OCI-M1 (cell line): ENCODE measurements at regions not wholly inside any gene's neighbourhood (a gene's known extent, or its start where the extent isn't known, plus 50 kb on each side); places are given as distances from the start of the nearest gene placed in this dataset.
A peak's percentile ranks its signal among the peaks of the same experiment; 100 is the strongest.
"Not testable (repeated sequence)": the region's sequence is repeated elsewhere in the genome, so short reads cannot be mapped to it uniquely, and the experiment has no call there.

Experiments used
- DNase-seq: peaks from one replicate; lab custom pipeline; 2025; lab: John Stamatoyannopoulos, UW

DNA sequence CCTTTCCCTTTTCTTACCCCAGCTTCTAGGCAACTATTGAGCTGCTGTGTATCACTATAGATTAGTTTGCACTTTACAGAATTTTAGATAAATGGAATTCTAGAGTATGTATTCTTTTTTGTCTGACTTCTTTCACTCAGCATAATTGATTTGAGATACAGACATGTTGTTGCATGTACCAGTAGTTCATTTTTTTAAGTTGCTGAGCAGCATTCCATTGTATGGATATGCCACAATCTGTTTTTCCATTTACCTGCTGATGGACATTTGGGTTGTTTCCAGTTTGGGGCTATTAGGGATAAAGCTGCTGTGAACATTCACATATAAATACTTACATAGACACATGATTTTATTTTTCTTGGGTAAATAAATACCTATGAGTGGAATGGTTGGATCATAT is 135.7 kb downstream of the IGF1 start:
- no peak for DNase-seq

DNA sequence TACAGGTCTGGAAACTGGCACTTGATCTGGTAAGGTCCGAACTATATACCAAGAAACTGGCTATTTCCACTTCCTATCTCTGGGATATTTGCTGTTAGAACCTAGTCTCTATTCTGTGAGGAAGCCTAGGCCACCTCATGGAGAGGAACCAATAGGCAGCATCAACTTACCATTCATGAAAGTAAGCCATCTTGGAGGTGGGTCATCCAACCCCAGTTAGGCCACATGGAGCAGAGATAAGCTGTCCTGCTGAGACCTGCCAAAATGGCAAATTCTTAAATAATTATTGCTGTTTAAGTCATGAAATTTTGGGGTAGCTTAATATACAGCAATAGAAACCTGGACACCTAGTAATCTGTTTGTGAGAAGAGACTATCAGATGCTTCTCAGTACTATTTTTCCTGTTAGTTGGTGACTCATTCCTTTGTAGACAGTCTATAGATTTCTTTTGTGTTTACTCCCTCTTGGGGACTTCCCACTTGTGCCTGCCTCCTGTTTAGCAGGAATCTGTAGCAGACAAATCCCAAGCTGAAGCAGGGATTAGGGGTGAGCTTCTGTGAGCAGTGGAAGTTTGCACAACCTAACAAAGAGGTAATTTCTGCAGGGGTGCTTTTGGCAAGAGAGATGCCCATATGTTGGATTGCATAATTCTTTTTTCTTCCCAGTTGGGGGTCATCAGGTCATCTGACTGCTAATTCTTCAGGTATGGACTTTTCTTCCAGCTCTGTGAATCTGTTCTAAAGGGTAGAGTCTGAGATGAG is 136.8 kb downstream of the IGF1 start:
- DNase-seq = peak; percentile 31

DNA sequence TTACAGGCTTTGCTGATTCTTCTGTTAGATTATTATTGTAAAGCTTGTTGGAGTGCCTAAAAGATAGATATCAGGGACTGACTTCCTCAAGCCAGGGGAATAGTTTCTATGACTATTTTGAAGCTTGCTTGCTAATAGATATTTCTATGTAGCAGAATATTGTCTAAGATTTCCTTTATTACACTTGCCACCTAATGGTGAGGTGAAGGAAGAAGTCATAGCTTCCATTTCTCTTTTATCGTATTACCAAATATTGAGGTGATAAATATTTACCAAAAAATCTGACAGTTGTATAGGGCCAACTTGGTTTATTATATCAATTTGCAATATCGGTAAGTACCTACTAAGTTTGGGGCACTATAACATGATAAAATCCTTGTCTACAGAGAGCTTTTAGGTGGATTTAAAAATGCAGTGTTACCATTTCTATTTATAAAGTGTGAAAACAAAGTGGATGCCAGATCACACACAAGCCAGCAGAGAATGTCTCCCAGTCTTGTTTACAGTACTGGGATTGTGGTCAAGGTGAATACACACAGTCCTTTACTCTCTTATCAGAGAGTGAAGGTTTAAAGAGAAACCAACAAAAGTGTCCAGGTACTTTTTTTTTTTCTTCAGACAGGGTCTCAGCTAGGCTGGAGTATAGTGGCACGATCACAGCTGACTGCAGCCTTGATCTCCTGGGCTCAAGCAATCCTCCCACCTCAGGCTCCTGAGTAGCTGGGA is 137.9 kb downstream of the IGF1 start:
- DNase-seq = no peak

DNA sequence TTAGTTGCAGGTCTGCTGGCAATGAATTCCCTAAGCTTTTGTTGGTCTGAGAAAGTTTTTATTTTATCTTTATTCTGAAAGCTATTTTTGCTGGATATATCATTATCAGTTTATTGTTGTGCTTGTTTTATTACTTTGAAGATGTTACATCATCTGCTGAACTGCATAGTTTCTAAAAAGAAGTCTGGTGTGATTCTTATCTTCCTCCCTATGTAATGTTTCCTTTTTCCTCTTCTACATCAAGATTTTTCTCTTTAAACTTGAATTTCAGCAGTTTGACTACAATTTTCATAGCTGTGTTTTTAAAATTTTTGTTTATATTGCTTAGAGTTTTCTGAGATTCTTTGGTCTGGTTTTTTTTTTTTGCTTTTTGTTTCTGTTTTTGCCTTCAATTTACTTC is 137.1 kb upstream of the PMCH start:
- peak; percentile 39 for DNase-seq

DNA sequence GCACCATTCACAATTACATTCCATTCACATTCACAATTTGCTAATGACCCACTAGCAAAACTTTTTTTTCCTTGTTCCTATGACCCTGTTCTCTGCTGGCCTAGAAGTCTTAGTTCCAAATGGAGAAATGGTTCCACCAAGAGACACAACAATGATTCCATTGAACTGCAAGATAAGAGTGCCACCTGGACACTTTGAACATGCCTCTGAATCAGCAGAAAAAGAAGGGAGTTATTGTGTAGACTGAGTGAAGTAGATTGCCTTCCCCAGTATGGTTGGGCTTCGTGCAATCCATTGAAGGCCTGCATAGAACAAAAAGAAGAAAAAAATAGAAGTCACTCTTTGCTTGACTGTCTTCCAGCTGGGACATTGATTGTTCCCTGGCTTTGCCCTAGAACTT is 133.8 kb upstream of the PMCH start:
- no peak for DNase-seq

DNA sequence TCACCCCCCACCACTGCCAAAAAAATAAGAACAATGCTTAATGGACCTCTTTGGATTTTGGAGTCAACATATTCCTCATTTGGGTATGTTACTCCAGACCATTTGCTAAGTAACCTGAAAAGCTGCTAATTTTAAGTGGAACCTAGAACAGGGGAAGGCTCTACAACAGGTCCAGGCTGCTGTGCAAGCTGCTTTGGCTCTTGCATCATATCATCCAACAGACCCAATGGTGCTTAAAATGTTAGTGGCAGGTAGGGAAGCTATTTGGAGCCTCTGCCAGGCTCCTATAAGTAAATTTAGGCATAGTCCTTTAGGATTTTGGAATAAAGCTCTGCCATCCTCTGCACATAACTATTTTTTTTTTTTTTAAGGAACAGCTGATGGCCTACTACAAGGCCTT is 132.2 kb upstream of the PMCH start:
- DNase-seq = peak; percentile 9

DNA sequence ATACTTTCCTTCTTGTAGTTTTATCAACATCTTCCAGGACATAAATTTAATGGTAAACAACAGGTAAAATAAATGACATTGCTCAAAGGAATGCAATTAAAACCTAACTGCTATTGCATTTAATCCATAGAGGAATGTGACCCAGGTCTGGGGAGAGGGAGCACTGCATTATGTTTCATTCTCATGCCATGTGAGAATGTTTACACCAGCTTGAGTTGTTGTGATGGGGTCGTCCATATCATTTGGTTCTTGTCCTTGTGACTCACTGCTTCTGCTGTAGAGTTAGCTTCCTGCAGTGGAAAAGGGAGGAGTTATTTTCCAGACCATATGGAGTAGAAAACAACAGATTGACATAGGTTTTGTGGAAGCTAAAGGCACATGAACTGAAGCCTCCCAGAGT is 129.3 kb upstream of the PMCH start:
- DNase-seq = no peak

DNA sequence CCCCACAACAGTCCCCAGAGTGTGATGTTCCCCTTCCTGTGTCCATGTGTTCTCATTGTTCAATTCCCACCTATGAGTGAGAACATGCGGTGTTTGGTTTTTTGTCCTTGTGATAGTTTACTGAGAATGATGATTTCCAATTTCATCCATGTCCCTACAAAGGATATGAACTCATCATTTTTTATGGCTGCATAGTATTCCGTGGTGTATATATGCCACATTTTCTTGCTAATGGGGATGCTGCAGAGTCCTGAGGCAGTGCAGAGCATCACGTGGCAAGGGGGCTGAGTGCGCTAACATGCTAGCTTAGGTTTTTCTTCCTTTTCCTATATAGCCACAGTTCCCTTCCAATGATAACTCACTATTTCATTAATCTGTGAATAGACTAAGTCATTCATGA is 127.5 kb upstream of the PMCH start:
- DNase-seq = not testable (repeated sequence)

DNA sequence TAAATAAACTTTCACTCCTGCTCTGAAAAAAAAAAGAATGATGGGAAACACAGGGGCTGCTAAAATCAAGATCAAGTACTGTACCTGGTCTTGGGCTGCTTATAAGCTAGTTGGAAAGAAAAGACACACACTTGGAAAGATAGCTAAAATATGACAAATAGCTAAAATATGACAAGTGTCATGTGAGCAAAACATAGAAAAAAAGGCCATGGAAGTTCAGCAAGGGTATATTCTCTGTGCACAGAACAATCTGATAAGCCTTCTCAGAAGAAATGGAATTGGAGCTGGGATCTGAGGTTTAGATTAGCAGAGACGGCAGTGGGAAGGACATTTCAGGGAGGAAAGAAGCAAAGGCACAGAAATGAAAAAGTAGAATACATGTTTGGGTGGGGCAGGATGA is 126.2 kb upstream of the PMCH start:
- no peak for DNase-seq

DNA sequence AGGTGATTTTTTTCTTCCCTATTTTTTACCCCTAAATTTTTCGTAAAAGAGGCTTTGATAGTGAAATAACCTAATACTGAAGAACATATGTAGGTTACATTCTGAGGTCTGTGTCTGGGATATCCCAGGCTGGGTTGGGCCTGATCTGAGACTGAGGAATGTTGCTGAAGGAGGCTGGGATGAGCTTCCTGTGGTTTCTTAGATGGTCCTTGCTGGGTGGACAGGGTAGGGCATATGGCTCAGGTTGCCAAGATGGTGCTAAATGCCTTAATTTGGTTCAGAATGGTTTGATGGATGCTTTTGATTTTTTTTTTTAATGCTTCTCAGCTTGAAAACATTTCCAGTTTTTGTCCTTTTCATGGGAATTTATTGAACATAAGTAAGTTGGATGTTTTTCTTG is 124.6 kb upstream of the PMCH start:
- no peak for DNase-seq

DNA sequence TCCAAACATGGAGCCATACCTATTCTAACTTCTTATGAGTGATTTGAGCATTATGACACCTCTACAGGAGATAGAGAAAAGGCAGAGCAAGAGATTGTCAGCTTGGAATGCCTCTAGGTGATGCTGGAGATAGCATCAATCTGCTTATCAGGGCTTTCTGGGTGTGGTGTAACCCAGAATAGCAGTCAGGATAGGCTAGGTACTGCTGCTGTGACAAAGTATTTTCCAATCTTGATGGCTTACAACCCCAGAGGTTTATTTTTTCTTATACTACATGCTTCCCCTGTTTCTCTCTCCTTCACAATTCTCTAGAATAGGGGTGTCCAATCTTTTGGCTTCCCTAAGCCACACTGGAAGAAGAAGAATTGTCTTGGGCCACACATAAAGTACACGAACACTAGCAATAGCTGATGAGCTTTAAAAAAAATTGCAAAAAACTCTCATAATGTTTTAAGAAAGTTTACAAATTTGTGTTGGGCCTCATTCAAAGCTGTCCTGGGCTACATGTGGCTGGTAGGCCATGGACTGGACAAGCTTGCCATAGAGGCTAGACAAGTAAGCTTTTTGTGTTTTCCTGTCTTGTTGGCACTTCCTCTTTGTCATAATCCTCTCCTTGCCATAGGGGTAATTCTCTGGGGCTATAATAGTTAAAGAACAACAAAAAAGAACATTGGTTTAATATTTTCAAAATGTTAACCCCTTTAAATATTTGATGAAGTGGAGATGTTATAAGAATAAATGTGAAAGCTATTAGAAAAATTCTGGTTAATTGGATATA is 123.9 kb upstream of the PMCH start:
- peak; percentile 20 for DNase-seq

DNA sequence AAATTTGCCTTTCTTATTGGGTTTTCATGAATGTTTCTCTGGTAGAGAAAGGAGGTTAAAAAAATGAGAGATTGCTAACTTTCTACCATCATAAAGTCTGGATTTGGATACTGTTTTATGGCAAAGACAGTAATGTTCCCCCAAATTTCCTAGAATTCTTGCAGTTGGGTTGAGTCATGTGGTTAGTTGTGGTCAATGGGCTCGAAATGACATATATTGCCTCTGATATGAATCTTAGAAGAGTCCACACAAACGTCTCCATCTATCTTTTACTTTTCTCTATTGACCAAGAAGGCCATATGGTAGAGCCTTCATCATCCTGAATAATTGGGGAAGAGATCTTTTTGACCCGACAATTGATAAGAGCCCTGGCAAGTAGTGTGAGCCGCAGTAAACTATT is 119.5 kb upstream of the PMCH start:
- peak; percentile 86 for DNase-seq

DNA sequence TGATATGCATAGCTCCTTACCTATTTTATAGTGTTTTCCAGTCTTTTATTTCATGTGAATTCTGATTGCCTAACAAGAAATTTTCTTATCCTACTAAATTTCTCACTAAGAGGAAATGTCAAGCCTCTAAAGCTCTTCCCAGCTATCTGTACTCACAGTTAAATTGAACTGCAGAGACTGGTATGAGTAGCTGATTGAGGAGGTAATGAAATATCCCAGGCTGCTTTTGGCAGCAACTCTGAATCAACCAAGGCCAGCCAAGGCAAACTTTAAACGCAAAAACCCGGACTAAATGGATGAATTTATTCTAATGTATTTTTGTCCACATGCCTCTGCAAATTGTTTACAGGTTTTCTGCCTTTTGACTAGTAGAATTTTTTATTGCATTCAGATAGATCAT is 119.1 kb upstream of the PMCH start:
- peak; percentile 46 for DNase-seq

DNA sequence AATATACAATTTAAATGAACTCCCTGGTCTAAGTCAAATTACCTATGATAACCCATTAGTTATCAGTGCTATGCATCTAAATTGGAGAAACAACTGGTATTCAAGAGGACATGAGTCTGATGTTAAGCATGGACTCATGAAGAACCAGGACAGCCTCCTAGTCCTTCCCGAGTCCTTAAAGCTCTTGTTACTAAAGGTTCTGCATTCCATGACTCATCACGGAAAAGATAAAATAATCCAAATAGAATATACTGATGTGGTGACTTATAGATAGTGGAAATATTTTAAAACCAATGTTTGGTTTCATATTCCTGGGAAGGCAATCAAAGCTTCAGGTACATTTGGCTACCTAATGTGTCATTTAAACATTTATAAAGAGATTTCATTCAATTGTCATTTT is 117.2 kb upstream of the PMCH start:
- DNase-seq = no peak

DNA sequence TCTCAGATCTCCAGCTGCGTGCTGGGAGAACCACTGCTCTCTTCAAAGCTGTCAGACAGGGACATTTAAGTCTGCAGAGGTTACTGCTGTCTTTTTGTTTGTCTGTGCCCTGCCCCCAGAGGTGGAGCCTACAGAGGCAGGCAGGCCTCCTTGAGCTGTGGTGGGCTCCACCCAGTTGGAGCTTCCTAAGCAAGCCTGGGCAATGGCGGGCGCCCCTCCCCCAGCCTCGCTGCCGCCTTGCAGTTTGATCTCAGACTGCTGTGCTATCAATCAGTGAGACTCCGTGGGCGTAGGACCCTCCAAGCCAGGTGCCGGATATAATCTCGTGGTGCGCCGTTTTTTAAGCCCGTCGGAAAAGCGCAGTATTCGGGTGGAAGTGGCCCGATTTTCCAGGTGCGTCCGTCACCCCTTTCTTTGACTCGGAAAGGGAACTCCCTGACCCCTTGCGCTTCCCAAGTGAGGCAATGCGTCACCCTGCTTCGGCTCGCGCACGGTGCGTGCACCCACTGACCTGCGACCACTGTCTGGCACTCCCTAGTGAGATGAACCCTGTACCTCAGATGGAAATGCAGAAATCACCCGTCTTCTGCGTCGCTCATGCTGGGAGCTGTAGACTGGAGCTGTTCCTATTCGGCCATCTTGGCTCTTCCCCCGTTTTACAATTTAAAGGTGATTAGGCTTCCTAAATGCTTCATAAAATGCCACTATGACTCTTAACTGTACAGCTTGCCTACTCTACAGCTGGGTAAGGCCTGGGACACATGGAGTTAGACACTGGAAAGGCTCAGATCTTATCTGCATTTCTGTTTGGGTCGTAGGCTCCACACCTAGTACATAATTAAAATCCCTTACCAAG is 115.7 kb upstream of the PMCH start:
- DNase-seq = not testable (repeated sequence)

DNA sequence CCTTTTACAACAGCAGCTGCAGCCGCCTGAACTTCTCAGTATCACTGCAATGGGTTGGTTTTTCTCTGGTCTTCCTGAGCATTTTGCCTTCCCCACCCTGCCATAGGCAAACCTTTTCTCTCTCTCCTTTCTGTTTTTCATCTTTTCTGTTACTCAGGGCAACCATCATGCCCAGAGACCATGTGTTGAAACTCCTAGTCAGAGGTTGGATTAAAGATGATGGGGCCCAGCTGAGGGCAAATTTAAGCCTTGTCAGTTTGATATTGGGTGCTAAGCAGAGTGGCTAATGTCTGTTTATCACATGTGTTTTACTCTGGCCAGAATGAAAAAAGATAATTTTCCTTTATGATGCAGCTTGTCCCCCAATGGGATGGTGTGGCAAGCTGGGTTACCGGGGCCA is 107.9 kb upstream of the PMCH start:
- DNase-seq = no peak

DNA sequence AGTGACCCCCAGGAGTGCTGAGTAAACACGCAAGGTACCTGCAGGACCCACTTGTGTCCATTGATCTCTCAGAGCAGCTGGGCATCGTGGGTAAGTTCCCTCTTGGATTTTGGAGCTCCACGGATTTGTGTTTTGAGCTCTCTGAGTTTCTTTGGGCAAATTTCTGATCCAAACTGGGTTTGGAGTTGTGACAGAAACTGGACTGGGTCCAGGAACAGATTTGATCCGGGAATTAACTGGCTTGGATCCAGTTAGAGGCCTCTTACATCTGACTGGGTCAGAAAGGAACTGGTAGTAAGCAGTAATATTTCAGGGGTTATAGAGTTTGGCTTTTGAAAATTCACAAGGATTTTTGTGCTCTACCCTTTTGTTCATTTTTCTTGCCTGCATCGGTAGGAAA is 107.0 kb upstream of the PMCH start:
- not testable (repeated sequence) for DNase-seq

DNA sequence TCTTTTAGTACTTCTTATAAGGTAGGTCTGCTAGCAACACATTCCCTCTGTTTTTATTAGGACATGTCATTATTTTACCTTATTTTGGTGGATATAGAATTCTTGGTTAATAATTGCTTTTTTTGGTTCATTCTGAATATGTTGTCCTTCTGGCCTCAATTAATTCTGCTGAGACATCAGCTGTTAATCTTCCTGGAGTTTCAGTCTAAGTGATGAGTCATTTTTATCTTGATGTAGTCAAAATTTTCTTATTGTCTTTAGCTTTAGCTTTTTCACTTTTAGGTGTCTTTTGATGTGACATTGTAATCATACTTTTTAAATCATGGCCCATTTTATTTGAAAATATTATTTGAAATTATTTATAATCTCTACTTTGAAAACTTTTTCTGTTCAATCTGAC is 104.9 kb upstream of the PMCH start:
- peak; percentile 39 for DNase-seq

DNA sequence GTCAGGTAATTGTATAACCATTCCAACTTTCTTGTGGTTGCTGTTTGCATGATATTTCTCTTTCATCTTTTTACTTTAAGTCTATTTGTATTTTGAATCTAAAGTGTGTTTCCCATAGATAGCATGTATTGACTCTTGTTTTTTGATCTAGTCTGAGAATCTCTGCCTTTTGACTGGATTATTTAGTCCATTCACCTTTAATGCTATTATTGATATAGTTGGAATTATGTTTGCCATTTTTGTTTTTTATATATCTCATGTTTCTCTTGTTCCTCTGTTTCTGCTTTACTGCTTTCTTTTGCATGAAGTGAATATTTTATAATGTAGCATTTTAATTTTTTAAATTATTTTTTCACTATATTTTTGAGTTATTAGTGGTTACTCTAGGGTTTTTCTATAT is 103.9 kb upstream of the PMCH start:
- no peak for DNase-seq

DNA sequence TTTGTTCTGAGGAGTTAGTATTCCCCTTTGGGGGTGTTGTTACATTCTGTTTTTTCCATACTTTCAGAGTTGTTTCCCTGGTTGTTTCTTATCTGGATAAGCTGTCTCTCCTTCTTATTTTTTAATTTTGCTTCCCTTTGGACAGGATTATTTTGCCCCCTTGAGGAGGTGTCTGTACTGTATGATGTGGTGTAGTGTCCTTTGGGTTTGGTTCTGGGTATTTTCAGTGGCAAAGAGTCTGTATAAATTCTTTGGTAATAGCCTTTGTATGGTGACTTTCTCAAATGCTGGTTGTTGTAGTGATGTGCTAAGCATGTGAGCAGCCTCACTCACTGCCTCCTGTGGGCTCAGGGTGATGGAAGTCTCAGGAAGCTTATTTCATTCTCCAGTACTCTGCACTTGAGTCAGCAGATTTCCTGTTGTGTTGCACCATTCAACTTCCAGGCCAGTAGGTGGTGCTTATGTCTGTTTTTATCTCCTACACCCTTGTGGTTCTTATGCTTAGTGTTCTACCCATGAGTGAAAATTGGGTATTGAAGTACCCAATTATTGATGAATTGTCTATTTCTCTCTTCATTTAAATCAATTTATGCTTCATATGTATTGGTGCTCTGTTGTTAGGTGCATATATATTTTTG is 103.3 kb upstream of the PMCH start:
- peak; percentile 83 for DNase-seq

DNA sequence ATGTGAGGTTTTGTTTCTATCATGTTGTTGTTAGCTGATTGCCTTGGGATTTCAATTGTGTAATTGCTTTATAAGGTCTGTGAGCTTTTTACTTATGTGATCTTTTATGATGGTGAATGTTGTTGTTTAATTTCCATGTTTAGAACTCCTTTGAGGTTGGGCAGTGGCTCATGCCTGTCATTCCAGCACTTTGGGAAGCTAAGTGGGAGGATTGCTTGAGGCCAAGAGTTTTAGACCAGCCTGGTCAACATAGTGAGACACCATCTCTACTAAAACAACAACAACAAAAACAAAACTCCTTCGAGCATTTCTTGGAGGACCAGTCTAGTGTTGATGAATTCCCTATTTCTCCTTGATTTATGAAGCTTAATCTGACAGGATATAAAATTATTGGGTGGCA is 102.1 kb upstream of the PMCH start:
- no peak for DNase-seq

DNA sequence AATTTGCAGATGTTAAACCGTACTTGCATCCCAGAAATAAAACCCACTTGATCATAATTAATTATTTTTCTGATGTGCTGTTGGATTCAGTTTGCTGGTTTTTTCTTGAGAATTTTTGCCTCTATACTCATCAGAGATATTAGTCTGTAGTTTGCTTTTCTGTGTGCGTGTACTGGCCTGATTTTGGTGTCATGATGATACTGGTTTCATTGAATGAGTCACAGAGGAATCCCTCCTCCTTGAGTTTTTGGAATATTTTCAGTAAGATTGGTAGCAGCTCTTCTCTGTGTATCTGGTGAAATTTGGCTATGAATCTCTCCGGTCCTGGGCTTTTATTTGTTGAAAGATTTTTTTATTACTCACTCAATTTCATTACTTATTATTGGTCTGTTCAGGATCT is 100.4 kb upstream of the PMCH start:
- no peak for DNase-seq
